ENCODE measurements at regions not wholly inside any gene's neighbourhood (a gene's known extent, or its start where the extent isn't known, plus 50 kb on each side); places are given as distances from the start of the nearest gene placed in this dataset.

GRCh38 chr10:94052866-94053791 lies 59.4 kb downstream of the PLCE1 start:
- in situ Hi-C loops (cut with HindIII; ENCODE audit: low pct_ligation_motif_present, low sequenced_read_pairs), result no loop called here
- Histone ChIP-seq H3K4me3 (ENCODE audit: low read depth, low read length) (no peak overlapping the region), H3K27ac (no peak overlapping the region), H3K27me3 (replicated peaks) (no peaks in the 10 kb centered on the region), H3K36me3 (replicated peaks) (no peaks in the 10 kb centered on the region)
- no peak for DNase-seq
- TF ChIP-seq CTCF (IDR thresholded peaks at IDR 0.05; ENCODE audit: low read depth, low read length, missing control alignments), result no peak

DNA sequence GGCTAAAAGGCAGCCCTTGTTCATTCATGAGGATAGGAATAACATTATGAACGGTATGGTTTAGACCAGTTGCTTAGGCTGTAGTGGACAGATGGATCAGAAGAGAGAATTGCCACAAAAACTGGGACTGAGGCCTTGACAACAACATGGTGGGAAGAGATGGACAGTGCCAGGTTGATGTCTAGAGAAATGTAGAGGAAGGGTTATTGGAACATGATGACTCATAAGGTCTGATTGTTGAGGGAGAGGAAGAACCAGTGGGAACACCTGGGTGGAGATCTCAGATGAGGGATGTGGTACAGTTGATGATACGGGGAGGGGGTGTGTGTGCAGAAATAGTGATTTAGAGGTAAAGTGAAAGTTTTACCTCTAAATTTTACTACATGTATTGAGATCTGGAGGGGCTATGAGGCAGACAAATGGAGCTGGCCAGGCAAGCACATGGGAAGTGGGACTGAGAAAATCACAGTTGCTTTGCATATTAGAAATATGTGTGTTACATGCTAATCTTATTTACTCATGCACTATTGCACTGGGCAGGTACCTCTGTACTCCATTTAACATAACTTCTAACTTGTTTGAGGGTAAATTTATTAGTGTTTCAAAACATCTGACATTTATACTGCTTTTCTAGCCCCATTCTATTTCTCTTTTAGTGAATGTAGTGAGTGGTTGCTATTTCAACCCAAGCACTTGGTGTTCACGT lies 65.6 kb downstream of the PLCE1 start:
- Histone ChIP-seq H3K36me3 (replicated peaks) (no peaks in the 10 kb centered on the region), H3K4me3 (ENCODE audit: low read depth, low read length) (no peak overlapping the region), H3K27ac (no peak overlapping the region), H3K27me3 (replicated peaks) (no peaks in the 10 kb centered on the region)
- in situ Hi-C loops (cut with HindIII; ENCODE audit: low pct_ligation_motif_present, low sequenced_read_pairs), result no loop called here
- DNase-seq, result no peak
- no peak for TF ChIP-seq CTCF (IDR thresholded peaks at IDR 0.05; ENCODE audit: low read depth, low read length, missing control alignments)

- no peaks in the 10 kb centered on the region for H3K36me3 ChIP-seq (replicated peaks)
- H3K27me3 ChIP-seq (replicated peaks), result no peaks in the 10 kb centered on the region
- in situ Hi-C loops (cut with HindIII; ENCODE audit: low pct_ligation_motif_present, low sequenced_read_pairs), result no loop called here
- no peak overlapping the region for H3K27ac ChIP-seq
- TF ChIP-seq CTCF (IDR thresholded peaks at IDR 0.05; ENCODE audit: low read depth, low read length, missing control alignments), result no peak
- no peak overlapping the region for H3K4me3 ChIP-seq (ENCODE audit: low read depth, low read length)
- DNase-seq, result no peak
Observed at GRCh38 chr10:94061026-94061425, 67.3 kb downstream of the PLCE1 start.

GRCh38 chr10:94062611-94063010 lies 68.9 kb downstream of the PLCE1 start:
- no peak for TF ChIP-seq CTCF (IDR thresholded peaks at IDR 0.05; ENCODE audit: low read depth, low read length, missing control alignments)
- Histone ChIP-seq H3K36me3 (replicated peaks) (no peaks in the 10 kb centered on the region), H3K4me3 (ENCODE audit: low read depth, low read length) (no peak overlapping the region), H3K27ac (no peak overlapping the region), H3K27me3 (replicated peaks) (no peaks in the 10 kb centered on the region)
- in situ Hi-C loops (cut with HindIII; ENCODE audit: low pct_ligation_motif_present, low sequenced_read_pairs), result no loop called here
- DNase-seq, result no peak

DNA sequence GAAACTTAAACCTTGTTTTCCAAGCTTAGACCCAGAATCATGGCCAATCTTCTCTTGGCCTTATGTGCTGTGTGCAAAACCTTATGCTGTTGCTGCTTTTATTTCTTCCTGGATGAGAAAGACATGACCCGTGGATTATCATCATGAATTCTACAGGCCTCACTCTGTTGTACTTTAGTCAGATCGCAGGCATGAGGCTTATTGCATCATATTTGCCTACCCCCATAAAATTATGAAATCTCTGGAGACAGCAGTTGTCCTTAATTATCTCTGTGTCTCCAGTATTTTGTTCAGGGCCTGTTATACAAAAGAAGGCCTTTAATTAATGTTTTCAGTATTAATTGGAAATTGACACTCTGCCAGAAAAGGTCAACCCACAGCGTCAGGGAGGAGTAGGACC lies 71.6 kb downstream of the PLCE1 start:
- no peak for DNase-seq
- in situ Hi-C loops (cut with HindIII; ENCODE audit: low pct_ligation_motif_present, low sequenced_read_pairs), result no loop called here
- Histone ChIP-seq H3K27ac (no peak overlapping the region), H3K4me3 (ENCODE audit: low read depth, low read length) (no peak overlapping the region), H3K27me3 (replicated peaks) (no peaks in the 10 kb centered on the region), H3K36me3 (replicated peaks) (no peaks in the 10 kb centered on the region)
- TF ChIP-seq CTCF (IDR thresholded peaks at IDR 0.05; ENCODE audit: low read depth, low read length, missing control alignments), result no peak

Measured in brain microvascular endothelial cell (primary cell).